ENCODE measurements at regions not wholly inside any gene's neighbourhood (a gene's known extent, or its start where the extent isn't known, plus 50 kb on each side); places are given as distances from the start of the nearest gene placed in this dataset.

GRCh38 chr2:128552141-128552805 lies 233.6 kb upstream of the HS6ST1 start:
- DNase-seq (ENCODE audit: extremely low read depth, low read depth) = no peak
- no peak for TF ChIP-seq CTCF (IDR thresholded peaks at IDR 0.05; ENCODE audit: low read depth, low read length, missing control alignments)

GRCh38 chr2:128552806-128553551 lies 234.3 kb upstream of the HS6ST1 start:
- DNase-seq (ENCODE audit: extremely low read depth, low read depth) = no peak
- no peak for TF ChIP-seq CTCF (IDR thresholded peaks at IDR 0.05; ENCODE audit: low read depth, low read length, missing control alignments)
- H3K4me3 ChIP-seq (replicated peaks; ENCODE audit: low read depth, low read length) = no peak overlapping the region

More at GRCh38 chr2:128552141-128552805, 233.6 kb upstream of the HS6ST1 start:
- no peak overlapping the region for H3K4me3 ChIP-seq (replicated peaks; ENCODE audit: low read depth, low read length)

GRCh38 chr2:128554151-128554769 lies 235.6 kb upstream of the HS6ST1 start:
- no peak overlapping the region for H3K4me3 ChIP-seq (replicated peaks; ENCODE audit: low read depth, low read length)
- no peak for TF ChIP-seq CTCF (IDR thresholded peaks at IDR 0.05; ENCODE audit: low read depth, low read length, missing control alignments)
- DNase-seq (ENCODE audit: extremely low read depth, low read depth) = no peak

- no peak for DNase-seq (ENCODE audit: extremely low read depth, low read depth)
- no peak overlapping the region for H3K4me3 ChIP-seq (replicated peaks; ENCODE audit: low read depth, low read length)
- TF ChIP-seq CTCF (IDR thresholded peaks at IDR 0.05; ENCODE audit: low read depth, low read length, missing control alignments) = no peak
Observed at GRCh38 chr2:128555433-128555832, 236.8 kb upstream of the HS6ST1 start.

- TF ChIP-seq CTCF (IDR thresholded peaks at IDR 0.05; ENCODE audit: low read depth, low read length, missing control alignments) = no peak
- DNase-seq (ENCODE audit: extremely low read depth, low read depth) = no peak
- H3K4me3 ChIP-seq (replicated peaks; ENCODE audit: low read depth, low read length) = no peak overlapping the region
Observed at GRCh38 chr2:128556089-128556488, 237.4 kb upstream of the HS6ST1 start.

GRCh38 chr2:128556633-128557032 lies 238.0 kb upstream of the HS6ST1 start:
- no peak for TF ChIP-seq CTCF (IDR thresholded peaks at IDR 0.05; ENCODE audit: low read depth, low read length, missing control alignments)

More at GRCh38 chr2:128556633-128557032, 238.0 kb upstream of the HS6ST1 start:
- no peak overlapping the region for H3K4me3 ChIP-seq (replicated peaks; ENCODE audit: low read depth, low read length)
- no peak for DNase-seq (ENCODE audit: extremely low read depth, low read depth)
